PC-3 (cell line): ENCODE measurements at regions not wholly inside any gene's neighbourhood (a gene's known extent, or its start where the extent isn't known, plus 50 kb on each side); places are given as distances from the start of the nearest gene placed in this dataset.

Experiments used
- ATAC-seq: fragments of 200-7000 bp; cut with Tn5 transposase; 2 replicates; pipeline ENCODE4 v1.9.1; 2020; ENCODE audit warnings: mild to moderate bottlenecking, moderate library complexity
- BruUV-seq: library from RNA; stranded (reverse); fragments of 400-500 nt; replicated peaks from 2 replicates; lab custom pipeline; 2021; lab: Mats Ljungman, UMichigan
- CTCF ChIA-PET: fragments of 300-600 bp; sonication (Branson Sonifier 250); formaldehyde crosslinking; loops from one replicate; lab custom pipeline; 2022; ENCODE audit warnings: antibody characterized with exemption; lab: Charles Lee
- POLR2A ChIA-PET: fragments of 300-600 bp; sonication (Branson Sonifier 250); formaldehyde crosslinking; loops from one replicate; lab custom pipeline; 2022; ENCODE audit warnings: antibody characterized with exemption; ENCODE audit not compliant: unreplicated experiment; lab: Charles Lee
- DNase-seq: peaks from one replicate; pipeline ENCODE4 v3.0.0-alpha.2; 2015
- H2AFZ ChIP-seq: fragments of 300-600 bp; sonication (generic); 2 replicates; pipeline ENCODE4 v1.6.0; 2016; ENCODE audit warnings: antibody characterized with exemption, low read length
- H3F3A ChIP-seq: fragments of 300-600 bp; sonication (generic); one replicate; pipeline ENCODE4 v1.6.0; 2017; ENCODE audit warnings: antibody characterized with exemption, low read length, control low read depth, mild to moderate bottlenecking; ENCODE audit not compliant: unreplicated experiment
- H3K27ac ChIP-seq: fragments of 300-600 bp; sonication (generic); 2 replicates; pipeline ENCODE4 v1.5.1; 2016; ENCODE audit warnings: mild to moderate bottlenecking, low read length
- H3K27me3 ChIP-seq: fragments of 300-600 bp; sonication (generic); 2 replicates; pipeline ENCODE4 v1.6.1; 2016; ENCODE audit warnings: low read length, mixed read lengths
- H3K36me3 ChIP-seq: fragments of 300-600 bp; sonication (generic); 2 replicates; pipeline ENCODE4 v1.6.1; 2016; ENCODE audit warnings: low read depth, mixed run types, low read length, mixed read lengths
- H3K4me1 ChIP-seq: fragments of 300-600 bp; sonication (generic); 2 replicates; pipeline ENCODE4 v1.5.1; 2016; ENCODE audit warnings: low read length; ENCODE audit not compliant: insufficient read depth
- H3K4me2 ChIP-seq: fragments of 300-600 bp; sonication (generic); 2 replicates; pipeline ENCODE4 v1.6.0; 2016; ENCODE audit warnings: low read length
- H3K4me3 ChIP-seq: fragments of 300-600 bp; sonication (generic); 2 replicates; pipeline ENCODE4 v1.5.1; 2016; ENCODE audit warnings: mild to moderate bottlenecking, low read length, mixed read lengths
- H3K79me2 ChIP-seq: fragments of 300-600 bp; sonication (generic); 2 replicates; pipeline ENCODE4 v1.6.1; 2017; ENCODE audit warnings: low read length, mixed read lengths
- H3K9ac ChIP-seq: fragments of 300-600 bp; sonication (generic); 2 replicates; pipeline ENCODE4 v1.6.0; 2016; ENCODE audit warnings: mild to moderate bottlenecking, low read length
- H3K9me2 ChIP-seq: fragments of 300-600 bp; sonication (generic); replicated peaks from 2 replicates; pipeline ENCODE4 v1.6.1; 2016; ENCODE audit warnings: mixed run types, low read length, mixed read lengths
- H3K9me3 ChIP-seq: fragments of 300-600 bp; sonication (generic); 2 replicates; pipeline ENCODE4 v1.6.1; 2016; ENCODE audit warnings: low read length, mixed read lengths
- H4K20me1 ChIP-seq: fragments of 300-600 bp; sonication (generic); 2 replicates; pipeline ENCODE4 v1.6.1; 2016; ENCODE audit warnings: low read length, mixed read lengths
- CTCF ChIP-seq: fragments of 300-600 bp; sonication (generic); conservative IDR thresholded peaks from 2 replicates; pipeline ENCODE4 v1.5.1; 2017; ENCODE audit warnings: antibody characterized with exemption, low read depth, mild to moderate bottlenecking, low read length
- EZH2 ChIP-seq: fragments of 300-600 bp; sonication (generic); IDR thresholded peaks from one replicate; pipeline ENCODE4 v1.6.1; 2017; ENCODE audit warnings: antibody characterized with exemption, mild to moderate bottlenecking, low read length; ENCODE audit not compliant: unreplicated experiment
- EZH2phosphoT487 ChIP-seq: fragments of 300-600 bp; sonication (generic); IDR thresholded peaks from 2 replicates; pipeline ENCODE4 v1.6.1; 2018; ENCODE audit warnings: mild to moderate bottlenecking, antibody characterized with exemption, low read length, borderline replicate concordance
- intact Hi-C: fragments of 100-400 bp; cut with micrococcal nuclease; formaldehyde crosslinking; loops from 2 replicates; pipeline ENCODE4 v1.9.0; 2023

- ChIA-PET POLR2A (no interaction called here), CTCF (no interaction called here)
Observed at GRCh38 chrX:63128509-63128908, 222.6 kb downstream of the SPIN4 start.

DNA sequence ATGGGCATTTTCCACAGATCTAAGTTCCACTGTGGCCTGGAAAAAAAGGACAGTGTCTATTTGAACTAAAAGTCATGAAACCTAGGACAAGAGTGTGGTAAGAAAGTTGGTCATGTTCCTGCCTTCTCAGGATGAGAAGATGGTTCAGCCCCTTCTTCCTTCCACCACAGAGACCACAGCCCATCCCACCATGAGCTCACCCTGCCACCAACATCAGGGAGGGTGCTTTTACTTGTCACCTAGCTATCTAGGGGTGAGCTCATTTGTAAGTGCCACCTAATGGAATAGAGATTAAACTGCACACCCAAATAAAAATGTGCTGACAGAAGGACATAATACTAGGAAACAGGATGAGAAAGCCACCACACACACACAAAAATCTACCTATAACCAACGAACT is 235.9 kb downstream of the SPIN4 start:
- H3F3A ChIP-seq: no peaks in the 10 kb centered on the region
- no peak overlapping the region for H2AFZ ChIP-seq
- POLR2A ChIA-PET: no interaction called here
- no peaks in the 10 kb centered on the region for H4K20me1 ChIP-seq
- H3K4me3 ChIP-seq: no peak overlapping the region
- no TSS peak for BruUV-seq
- intact Hi-C loops: no loop called here
- no peaks in the 10 kb centered on the region for H3K27me3 ChIP-seq
- no peaks in the 10 kb centered on the region for H3K79me2 ChIP-seq
- no peak for TF ChIP-seq EZH2phosphoT487
- no peak for TF ChIP-seq CTCF
- no peak for TF ChIP-seq EZH2
- no peak for DNase-seq
- H3K9me3 ChIP-seq: no peaks in the 10 kb centered on the region
- ATAC-seq: no peak
- H3K9ac ChIP-seq: no peak overlapping the region
- no peaks in the 10 kb centered on the region for H3K9me2 ChIP-seq
- H3K27ac ChIP-seq: no peak overlapping the region
- CTCF ChIA-PET: no interaction called here
- H3K36me3 ChIP-seq: no peaks in the 10 kb centered on the region
- no peaks in the 10 kb centered on the region for H3K4me1 ChIP-seq
- H3K4me2 ChIP-seq: no peak overlapping the region

More at GRCh38 chrX:63128509-63128908, 222.6 kb downstream of the SPIN4 start:
- H3K9me3 ChIP-seq: no peaks in the 10 kb centered on the region
- no peak overlapping the region for H3K4me3 ChIP-seq
- no peak overlapping the region for H3K27ac ChIP-seq
- no peaks in the 10 kb centered on the region for H3F3A ChIP-seq
- TF ChIP-seq CTCF: peak; percentile 57
- TF ChIP-seq EZH2phosphoT487: no peak
- H3K79me2 ChIP-seq: no peaks in the 10 kb centered on the region
- DNase-seq: peak; percentile 62
- no TSS peak for BruUV-seq
- intact Hi-C loops: no loop called here
- no peaks in the 10 kb centered on the region for H3K36me3 ChIP-seq
- H3K4me1 ChIP-seq: no peaks in the 10 kb centered on the region
- no peak for ATAC-seq
- H3K27me3 ChIP-seq: no peaks in the 10 kb centered on the region
- no peak overlapping the region for H3K9ac ChIP-seq
- H2AFZ ChIP-seq: no peak overlapping the region
- H4K20me1 ChIP-seq: no peaks in the 10 kb centered on the region
- no peaks in the 10 kb centered on the region for H3K9me2 ChIP-seq
- H3K4me2 ChIP-seq: no peak overlapping the region

- ChIA-PET CTCF (no interaction called here), POLR2A (no interaction called here)
- no peak overlapping the region for H3K27ac ChIP-seq
- DNase-seq (no peak), ATAC-seq (no peak)
- H3K9me3 ChIP-seq: no peaks in the 10 kb centered on the region
- H3K79me2 ChIP-seq: no peaks in the 10 kb centered on the region
- no peaks in the 10 kb centered on the region for H3K9me2 ChIP-seq
- H3K36me3 ChIP-seq: no peaks in the 10 kb centered on the region
- no peaks in the 10 kb centered on the region for H3K27me3 ChIP-seq
- no peaks in the 10 kb centered on the region for H3F3A ChIP-seq
- TF ChIP-seq EZH2: no peak
- TF ChIP-seq CTCF: no peak
- no peak for TF ChIP-seq EZH2phosphoT487
- no TSS peak for BruUV-seq
- intact Hi-C loops: no loop called here
- no peaks in the 10 kb centered on the region for H3K4me1 ChIP-seq
- H3K9ac ChIP-seq: no peak overlapping the region
- no peak overlapping the region for H2AFZ ChIP-seq
- no peak overlapping the region for H3K4me2 ChIP-seq
- no peak overlapping the region for H3K4me3 ChIP-seq
- no peaks in the 10 kb centered on the region for H4K20me1 ChIP-seq
Observed at GRCh38 chrX:63101879-63102620, 249.1 kb downstream of the SPIN4 start.
